Hematopoietic multipotent progenitor cell treated with erythropoietin and hydrocortisone succinate and interleukin-3 and kit ligand, for 4 days (in vitro differentiated cells): ENCODE measurements at regions not wholly inside any gene's neighbourhood (a gene's known extent, or its start where the extent isn't known, plus 50 kb on each side); places are given as distances from the start of the nearest gene placed in this dataset.

Source experiments
- DNase-seq: peaks from one replicate; pipeline ENCODE4 v3.0.0-alpha.2; 2015

DNA sequence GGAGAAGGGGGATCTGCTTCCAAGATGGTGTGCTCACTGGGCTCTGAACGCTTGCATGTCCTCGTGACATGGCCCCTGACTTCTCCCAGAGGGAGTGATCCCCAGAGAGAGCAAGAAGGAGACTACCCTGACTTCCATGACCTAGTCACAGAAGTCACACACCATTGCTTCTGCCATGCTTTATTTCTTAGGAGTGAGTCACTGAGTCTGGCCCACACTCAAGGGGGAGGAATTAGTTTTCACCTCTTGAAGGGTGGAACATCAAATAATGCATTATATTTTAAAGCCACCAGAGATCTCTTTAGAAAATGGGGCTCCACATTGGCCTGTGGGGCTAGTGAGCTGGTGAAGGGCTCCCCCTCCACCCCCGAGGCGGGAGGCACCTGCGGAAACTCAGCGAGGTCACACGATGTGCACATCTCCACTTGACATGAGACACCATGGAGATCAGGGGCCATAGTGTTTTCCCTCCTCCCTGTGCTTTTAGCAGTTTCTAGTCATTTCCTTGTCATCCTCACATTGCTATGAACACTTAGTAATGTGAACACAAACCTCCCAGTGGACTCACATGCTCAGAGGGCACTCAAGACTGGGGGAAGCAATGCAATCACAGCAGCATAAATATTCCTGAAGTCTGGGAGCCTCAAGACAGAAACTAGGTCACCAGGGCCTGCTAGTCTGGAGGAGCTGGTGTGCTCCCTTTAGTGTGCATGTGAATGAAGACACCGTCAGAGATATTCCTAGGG, 87.4 kb upstream of the FZD10 start:
- no peak for DNase-seq

DNA sequence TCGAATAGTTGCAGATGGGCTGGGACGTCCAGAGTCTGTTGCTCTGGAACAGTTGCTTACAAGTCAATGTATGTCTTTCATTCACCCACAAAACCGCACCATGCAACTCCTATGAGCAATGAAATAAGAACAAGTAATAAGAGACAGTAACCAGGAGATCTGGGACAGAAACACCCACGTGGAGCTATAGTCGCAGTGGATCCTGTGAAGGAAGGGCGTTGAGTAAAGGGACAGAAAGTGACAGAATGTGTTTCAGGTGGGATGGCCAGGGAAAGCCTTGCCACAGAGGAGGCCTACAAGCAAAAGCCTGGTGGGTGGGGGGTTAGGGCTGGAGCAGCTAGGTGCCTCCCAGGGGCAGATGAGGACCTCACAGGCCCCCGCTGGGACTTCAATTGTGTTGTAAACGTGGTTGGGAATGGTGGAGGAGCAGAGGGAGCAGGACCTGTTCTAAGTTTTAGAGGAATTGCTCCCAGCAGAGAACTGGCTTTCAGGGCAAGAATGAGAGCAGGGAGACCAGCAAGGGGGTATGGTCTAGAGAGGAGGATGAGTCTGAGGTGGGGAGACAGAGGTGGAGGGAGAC, 86.7 kb upstream of the FZD10 start:
- no peak for DNase-seq

DNA sequence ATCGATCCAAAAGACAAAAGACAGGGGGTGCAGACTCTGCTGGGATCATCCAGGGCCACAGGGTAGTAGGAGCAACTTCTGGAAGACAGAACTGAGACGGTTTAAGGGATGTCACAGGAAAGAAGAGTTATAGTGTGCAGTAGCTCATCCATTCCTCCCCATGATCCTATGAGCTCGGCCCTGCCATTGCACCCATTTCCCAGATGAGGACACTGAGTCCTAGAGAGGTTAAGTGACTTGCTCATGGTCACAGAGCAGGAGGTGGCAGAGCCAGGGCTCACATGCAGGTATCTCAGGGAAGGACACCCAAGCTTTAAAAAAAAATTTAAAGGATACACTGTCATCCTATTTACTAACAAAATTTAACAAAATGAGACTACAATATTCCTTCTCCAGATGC, 86.1 kb upstream of the FZD10 start:
- no peak for DNase-seq

DNA sequence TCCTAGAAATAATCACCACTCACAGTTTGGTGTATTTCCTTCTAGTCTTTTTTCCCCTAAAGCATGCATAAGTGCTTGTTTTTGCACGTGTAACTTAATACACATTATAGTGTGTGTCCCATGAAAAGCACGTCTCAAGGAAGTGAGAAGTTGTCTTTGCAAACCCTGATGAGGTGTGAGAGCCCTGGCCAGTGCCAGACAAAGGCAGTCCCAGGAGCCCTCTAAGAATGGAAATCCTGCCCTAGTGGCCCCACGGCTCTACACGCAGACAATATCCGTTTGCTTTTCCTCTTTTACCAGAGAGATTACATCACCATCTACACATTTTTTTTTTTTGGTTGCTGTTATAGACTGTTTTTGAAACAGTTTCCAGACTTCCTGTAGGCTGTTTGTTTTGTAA, 85.5 kb upstream of the FZD10 start:
- DNase-seq, result no peak

DNA sequence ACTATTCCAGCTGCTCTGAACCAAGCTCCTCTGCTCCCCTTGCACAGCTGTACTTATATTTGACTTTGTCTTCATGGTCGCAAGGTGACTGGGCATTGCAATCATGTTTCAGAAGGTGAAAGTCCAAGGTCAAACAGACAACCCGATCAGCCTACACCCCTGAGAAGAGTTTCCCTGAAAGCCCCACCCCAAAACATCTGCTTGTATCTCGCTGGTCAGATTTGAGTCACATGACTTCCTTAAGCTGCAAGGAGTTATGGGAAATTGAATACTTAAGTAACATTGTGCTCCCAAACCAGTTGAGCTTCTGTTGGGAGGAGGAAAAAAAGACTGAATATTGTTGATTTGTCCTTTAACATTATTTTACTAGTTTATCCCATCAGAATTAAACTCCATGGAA, 83.4 kb upstream of the FZD10 start:
- no peak for DNase-seq

DNA sequence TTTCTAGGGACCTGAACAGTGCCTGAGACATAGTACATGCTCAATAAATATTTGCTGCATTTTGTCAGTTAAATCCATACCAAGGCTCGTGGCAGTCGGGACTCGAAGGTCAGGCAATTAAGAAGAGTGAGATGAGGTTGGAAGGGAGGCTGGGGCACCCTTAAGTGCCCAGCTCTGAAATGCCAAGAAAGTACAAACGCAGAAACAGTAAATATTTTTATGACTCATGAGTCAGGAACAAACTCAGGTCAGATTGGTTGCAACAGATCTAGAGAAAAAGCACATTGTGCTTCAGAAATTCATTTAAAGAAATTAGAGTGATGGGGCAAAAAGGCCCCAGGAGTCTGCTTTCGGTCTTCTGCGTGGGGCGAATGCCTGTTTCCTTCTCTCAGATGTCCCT, 83.0 kb upstream of the FZD10 start:
- DNase-seq, result no peak

DNA sequence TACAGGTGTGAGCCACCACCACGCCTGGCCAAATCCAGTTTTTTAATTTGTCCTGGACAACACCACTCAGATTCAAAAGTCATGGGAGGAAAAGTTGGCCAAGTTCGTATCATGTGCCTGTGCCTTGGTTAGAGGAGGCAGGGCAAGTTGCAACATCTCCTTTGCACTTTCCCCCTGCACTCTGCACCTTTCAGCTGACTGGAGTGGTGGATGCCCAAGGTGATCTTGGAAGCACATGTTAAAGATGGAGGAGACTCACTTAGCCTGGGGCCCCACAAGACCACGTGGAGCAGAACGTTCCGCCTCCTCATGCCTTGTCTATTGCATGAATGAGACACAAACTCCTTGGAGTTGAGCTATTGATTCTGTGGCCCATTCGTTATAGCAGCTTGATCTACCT, 82.1 kb upstream of the FZD10 start:
- DNase-seq, result no peak

DNA sequence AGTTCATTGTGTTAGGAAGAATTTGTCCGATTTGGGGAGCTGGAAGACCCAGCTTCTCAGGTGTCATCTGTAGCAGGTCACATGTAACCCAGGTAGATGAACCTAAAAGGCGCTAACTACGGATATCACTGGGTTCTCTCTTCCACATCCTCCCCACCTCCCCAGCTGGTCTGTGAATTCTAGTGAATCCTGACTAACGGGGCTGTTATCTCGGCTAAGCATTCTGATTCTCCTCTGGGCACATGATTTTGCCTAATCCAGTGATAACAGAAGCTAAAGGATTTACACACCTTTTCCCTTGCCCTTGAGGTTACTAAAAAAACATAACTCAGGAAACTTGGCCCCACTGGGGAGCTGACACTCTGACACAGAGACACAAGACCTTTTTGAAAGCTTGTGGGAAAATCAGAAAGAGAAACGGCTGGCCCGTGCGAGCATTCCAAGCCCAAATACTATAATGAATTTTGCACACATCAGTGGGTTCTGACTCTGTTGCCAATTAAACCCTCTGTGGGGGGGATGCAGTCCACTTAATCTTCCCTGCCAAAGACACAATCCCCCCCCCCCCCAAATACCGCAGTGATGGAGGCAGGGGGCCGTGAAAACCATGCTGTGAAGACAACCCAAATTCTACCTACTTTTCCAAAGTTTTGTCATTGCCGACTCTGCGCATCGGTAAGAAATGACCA, 81.0 kb upstream of the FZD10 start:
- DNase-seq, result no peak

DNA sequence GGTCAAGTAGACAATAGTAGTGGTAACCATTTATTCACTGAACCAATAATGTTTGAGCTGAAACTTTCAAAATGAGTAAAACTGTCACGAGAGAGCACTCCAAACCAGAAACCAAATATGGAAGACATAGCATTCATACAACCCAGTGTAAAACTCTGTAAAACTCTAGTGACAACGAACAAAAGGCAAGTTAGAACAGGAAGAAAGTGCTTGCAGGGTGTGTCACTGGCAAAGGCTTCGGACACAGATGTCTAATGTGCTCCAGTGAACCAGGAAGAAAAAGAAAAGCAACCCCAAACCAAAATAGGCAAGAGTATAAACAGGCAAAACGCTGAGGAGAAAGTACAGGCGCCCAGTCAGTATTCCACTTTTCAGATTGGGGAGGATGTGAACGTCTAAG, 79.3 kb upstream of the FZD10 start:
- no peak for DNase-seq

DNA sequence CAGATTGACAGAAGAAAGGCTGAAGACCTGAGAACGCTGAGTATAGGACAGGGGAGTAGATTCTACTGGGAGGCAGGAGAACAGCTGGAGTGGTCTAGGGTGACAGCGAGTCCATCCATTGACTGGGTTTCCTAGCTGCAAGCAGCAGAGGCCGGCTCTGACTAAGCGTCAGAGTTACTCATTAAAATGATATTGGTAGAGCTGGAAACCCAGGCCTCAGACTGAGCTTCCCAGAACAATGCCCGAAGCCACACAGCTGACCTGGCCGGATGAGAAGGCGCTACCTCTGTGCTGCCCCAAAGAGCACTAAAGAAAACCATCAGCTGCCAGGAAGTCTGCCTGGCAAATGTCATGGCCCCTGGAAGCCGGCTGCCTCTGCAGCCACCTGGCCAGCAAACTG, 78.5 kb upstream of the FZD10 start:
- DNase-seq, result no peak

DNA sequence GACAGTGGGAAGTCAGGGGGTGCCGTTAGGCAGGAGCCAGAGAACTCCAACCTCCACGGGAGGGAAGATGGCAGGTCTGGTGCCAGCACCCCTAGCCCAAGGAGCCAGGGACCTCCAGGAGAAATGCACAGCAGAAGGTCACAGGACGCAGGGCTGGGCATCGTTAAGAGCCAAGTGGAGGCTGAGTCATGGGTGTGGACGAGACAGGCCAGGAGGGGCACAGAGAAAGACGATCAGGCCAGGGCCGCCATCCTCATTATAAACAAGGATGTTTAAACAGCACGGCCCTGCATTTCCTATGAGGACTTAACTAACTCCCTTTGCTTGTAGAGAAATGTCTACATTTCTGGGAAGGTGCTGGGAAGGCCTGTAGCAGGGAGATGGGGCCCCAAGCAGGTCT, 77.9 kb upstream of the FZD10 start:
- no peak for DNase-seq

DNA sequence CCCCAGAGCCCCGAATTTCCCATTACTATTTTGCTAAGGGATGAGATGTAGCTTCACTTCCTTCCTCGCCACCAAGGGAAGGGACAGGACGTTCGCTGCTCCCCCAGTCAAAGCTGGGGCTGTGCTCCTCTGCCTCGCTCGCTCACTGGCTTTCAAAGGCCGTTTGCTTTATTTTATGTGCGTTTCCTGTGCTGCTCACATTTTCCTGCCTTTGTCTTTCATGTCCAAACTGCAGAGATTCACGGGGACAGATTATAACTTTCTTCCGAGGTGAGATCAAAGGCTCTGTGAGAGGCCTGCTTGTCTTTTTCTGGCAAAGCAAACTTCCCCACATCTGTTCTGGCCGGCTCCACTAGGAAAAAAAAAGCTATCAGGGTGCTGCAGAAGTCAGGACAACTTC, 76.0 kb upstream of the FZD10 start:
- no peak for DNase-seq

DNA sequence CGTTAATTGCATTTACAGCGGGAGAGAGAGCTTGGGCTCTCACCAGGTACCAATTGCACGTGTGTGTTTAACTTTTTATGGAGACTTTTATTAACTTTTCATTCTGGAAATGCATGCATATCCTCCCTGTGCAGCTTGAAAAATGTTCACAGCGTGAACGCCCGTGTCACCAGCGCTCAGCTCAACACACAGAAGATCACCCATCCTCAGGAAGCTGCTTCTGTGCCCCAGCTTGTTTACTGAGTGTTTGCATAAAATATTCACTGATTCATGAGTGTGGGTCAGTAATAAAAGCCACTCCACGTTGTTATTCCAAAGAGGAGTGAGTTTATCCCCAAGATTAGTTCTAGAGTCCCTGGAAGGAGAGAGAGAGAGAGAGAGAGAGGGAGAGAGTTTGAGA, 75.5 kb upstream of the FZD10 start:
- no peak for DNase-seq

DNA sequence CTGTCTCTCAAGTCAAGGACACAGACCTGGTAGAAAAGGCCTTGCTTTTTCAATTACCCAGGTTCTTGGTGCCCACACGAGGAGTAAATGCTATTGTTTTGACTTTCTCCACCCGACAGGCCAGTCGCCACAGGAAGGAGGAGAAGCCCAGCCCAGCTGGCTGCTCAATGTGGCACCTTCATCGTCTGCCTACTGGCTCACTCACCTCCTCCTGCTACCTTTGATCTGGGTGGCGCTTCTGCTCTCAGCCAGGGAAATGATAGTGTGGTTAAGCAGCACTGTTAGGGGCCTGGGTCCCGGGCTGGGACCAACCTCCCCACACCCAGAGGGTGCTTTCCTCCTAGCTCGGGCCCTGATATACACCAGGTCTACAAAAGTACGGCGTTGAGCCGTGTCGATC, 75.0 kb upstream of the FZD10 start:
- no peak for DNase-seq

DNA sequence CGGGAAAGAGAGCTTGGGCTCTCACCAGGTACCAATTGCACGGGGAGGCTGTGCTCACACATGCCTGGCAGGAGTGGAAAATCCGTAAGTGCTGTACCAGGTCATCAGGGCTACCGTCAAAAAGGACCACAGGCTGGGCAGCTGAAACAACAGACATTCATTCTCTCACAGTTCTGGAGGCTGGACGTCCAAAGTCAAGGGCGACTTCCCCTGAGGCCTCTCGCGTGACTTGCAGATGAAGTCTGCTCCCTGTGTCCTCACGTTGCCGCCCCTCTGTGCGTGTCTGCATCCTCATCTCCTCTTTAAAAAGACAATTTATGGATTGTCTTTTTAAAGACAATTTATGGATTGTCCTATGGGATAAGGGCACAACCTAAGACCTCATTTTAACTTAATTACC, 73.8 kb upstream of the FZD10 start:
- DNase-seq, result no peak

DNA sequence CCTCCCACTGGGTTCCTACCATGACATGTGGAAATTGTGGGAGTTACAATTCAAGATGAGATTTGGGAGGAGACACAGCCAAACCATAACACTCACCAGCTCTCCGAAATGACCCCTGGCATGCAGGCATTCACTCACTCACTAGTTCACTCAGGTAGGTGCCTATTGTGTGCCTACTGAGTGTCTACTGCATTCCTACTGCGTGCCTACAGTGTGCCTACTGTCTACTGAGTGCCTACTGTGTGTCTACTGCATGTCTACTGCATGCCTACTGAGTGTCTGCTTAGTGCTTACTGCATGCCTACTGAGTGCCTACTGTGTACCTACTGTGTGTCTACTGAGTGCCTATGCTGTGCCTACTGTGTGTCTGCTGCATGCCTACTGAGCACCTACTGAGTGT, 71.7 kb upstream of the FZD10 start:
- no peak for DNase-seq

DNA sequence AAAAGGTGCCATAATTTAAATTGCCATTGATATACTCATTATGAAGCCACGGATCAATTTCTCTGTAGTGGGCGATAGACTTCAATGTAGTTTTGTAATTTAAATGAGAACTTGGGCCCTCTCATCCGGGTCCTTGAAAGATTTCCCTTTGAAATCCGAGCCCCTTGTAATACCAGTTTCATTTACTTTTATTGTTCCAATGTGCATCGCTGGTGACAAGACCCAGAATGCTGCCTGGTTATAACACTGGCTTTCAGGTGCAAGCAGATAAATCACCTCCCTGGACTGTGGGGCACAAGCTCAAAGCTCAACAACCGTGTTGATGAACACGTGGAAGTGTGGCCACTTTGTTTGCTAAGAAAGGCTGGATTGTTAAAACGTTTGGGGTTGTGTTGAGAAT, 68.9 kb upstream of the FZD10 start:
- no peak for DNase-seq

DNA sequence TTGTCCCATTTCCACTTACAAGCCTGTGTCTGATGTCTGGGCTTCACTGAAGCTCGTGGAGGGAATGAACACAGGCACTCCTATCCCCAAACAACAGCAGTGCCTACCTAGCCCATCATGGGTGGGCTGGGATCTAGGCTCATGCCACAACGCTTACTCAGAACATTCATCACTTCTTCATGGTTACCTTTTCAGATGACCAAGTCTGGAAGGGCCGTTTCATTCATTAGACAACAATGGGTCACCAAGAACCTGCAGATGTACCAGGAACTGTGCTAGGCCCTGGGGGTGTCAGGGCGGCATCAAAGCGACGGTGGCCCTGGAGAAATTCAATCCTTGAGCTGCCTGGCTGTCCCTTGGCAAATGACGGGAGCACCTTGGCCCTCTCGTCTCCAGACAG, 64.9 kb upstream of the FZD10 start:
- no peak for DNase-seq

DNA sequence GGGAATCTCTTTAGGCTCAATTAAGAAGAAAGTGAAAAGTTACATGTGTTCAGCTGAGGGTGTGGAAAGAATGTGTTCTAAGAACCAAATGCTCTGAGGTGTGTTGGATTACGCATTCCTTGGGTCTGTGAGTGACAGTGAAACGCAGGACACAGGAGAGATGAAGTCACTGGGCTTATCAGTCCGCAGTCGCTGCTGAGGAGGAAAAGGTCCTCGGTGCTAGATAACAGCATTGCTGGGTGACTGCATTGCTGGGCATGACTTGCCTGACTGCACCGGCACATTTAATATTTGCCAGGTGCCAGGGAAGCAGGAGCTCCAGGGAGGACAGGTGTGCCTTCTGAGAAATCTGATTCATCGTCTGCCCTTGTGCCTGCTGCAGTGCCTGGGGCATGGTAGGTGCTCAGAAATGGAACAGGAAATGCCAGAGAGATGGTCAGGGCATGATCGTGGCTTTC, 64.4 kb upstream of the FZD10 start:
- no peak for DNase-seq

DNA sequence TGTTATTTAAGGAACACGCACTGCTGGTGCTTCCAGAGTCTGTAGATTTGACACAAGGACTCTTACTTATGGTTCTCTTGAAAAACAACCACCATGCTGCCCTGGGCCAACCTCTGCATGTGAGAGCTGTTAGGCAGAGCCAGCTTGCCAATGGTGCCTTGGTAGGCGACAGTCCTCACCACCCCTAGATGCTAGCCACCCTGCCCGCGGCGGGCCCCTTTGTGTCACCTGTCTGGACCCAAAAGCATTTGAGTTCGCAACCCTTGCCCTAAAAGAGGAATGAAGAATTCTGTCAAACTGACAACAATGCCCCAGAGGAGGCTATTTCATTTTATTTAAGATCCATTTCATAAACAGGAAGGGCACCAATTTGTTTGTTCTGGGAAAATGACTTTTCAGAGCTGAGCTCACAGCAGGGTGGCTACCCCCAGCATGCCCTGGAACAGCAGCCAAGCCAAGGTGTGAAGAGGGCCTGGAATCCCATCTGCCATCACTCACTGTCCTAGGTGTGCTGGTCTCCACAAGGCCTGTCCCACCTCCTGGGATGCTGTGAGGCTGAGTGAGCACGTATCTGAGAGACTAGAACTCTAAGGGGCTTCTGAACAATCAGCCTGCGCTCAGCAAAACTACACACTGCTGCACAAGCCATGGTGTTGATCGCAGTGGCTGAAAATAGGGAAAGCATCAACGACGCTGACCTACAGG, 63.8 kb upstream of the FZD10 start:
- DNase-seq, result no peak

DNA sequence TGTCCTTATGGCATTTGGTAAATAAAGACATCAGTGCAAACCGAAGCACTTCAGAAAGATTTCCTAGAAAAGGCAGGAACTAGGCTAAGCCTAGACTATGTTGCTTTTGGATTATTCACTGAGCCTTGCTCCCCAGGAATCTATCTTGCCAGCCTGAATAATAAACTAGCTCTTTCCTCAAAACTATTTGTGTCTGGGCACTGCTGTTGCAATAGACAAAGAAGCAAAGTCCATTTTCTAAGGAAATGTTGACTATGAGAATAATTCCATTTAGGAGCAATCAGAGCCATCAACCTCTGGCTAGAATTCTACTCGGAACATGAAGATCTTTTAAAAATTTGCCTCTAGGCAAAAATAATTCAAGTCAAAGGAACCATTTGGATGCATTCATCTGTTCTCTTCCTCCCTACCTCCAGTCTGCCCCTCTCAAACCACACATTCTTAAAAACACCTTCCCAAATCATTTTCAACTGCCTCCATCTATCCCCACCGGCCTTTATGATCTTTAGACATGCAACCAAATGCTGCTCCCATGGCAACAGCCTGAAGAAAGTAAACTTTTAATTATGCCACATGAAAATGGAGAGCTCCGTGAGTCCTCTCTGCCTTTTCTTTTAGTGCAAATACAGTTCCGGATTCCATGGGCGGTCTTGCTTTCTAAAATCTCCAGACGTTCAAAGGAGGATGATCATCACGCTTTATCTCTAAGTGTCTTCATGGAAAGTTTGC, 61.5 kb upstream of the FZD10 start:
- DNase-seq, result no peak

DNA sequence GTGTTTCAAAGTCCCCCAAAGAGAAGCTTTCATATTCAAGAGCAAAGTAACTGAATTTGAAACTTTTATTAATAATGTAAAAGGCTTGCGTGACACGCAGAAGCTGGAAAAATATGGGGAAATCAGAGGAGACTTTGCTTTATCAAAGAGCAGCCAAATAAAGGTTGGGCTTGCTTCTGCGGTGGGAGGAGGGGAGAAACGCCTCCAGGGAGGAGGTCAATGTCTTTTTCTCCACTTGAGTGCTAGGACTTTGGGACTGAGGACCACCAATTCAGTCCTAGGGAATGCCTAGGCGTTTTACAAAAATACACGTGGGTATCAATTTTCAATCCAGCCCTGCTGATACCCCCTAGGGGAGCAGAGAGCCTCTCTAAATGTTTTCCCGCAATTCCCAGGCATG, 60.9 kb upstream of the FZD10 start:
- DNase-seq, result no peak

DNA sequence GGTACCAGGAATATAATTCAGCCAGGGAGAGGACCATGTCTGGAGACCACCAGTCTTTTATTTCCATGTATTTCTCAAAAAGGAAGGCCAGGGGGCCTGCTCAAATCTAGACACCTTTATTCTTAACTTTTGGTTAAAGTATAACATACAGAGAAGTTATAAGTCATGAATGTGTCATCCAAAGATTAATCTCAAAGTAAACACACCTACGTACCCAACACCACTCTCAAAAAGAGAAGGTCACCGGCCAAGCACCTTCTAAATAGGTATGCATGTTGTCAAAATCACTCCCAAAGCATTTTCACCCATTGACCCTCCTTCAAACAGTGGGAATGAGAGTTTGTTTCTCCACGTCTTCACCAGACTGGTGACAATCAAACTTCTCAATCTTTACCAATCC, 60.0 kb upstream of the FZD10 start:
- no peak for DNase-seq
